A549 (cell line): ENCODE measurements at regions not wholly inside any gene's neighbourhood (a gene's known extent, or its start where the extent isn't known, plus 50 kb on each side); places are given as distances from the start of the nearest gene placed in this dataset.
"Not testable (repeated sequence)": the region's sequence is repeated elsewhere in the genome, so short reads cannot be mapped to it uniquely, and the experiment has no call there.

Source experiments
- ATAC-seq, 2 experiments: fragments of 200-7000 bp in 1 of 2; fragments of >200 bp in 1 of 2; cut with Nextera tagmentation in 1 of 2; cut with Tn5 transposase in 1 of 2; 3 replicates each; pipeline versions ENCODE4 v1.8.0 to v1.9.1; 2018 to 2020; ENCODE audit warnings: mild to moderate bottlenecking in 1 of 2, moderate library complexity in 1 of 2
- CTCF ChIA-PET: fragments of 300-600 bp; sonication (Branson Sonifier 250); formaldehyde crosslinking; extraction: SDS; loops from one replicate; lab custom pipeline; 2021; ENCODE audit warnings: antibody characterized with exemption, inconsistent platforms; lab: Yijun Ruan, JAX
- POLR2A ChIA-PET: fragments of 350-600 bp; formaldehyde crosslinking; extraction: SDS; loops from one replicate; lab custom pipeline; 2021; ENCODE audit warnings: antibody characterized with exemption, inconsistent platforms; lab: Yijun Ruan, JAX
- DNase-seq, 2 experiments: peaks; one replicate each; pipeline versions ENCODE4 v3.0.0 to v3.0.0-alpha.2; 2011 to 2016; ENCODE audit warnings: low read depth in 1 of 2, low spot score in 1 of 2
- FAIRE-seq: peaks from 2 replicates; lab custom pipeline; 2011; peaks lifted over from hg19 to GRCh38; lab: Jason Lieb, UNC
- H3K27ac ChIP-seq, 2 experiments: fragments of >200 bp; sonication (Bioruptor Twin); formaldehyde crosslinking; 3 replicates each; pipeline ENCODE4 v1.5.1; 2016 to 2017
- H3K4me1 ChIP-seq: fragments of >200 bp; sonication (Bioruptor Twin); formaldehyde crosslinking; 3 replicates; pipeline ENCODE4 v1.6.1; 2016
- H3K4me2 ChIP-seq: fragments of >200 bp; sonication (Bioruptor Twin); formaldehyde crosslinking; 3 replicates; pipeline ENCODE4 v1.6.1; 2016
- H3K4me3 ChIP-seq: fragments of >200 bp; sonication (Bioruptor Twin); formaldehyde crosslinking; 3 replicates; pipeline ENCODE4 v1.5.1; 2016
- H3K9me3 ChIP-seq: fragments of >200 bp; sonication (Bioruptor Twin); formaldehyde crosslinking; 3 replicates; pipeline ENCODE4 v1.6.1; 2016
- BHLHE40 ChIP-seq: IDR thresholded peaks from 2 replicates; pipeline ENCODE4 v1.6.1; 2012; ENCODE audit warnings: low read depth, low read length, inconsistent platforms
- CEBPB ChIP-seq, 2 experiments: fragments of >200 bp in 1 of 2; sonication (Bioruptor Twin) in 1 of 2; formaldehyde crosslinking in 1 of 2; IDR thresholded peaks; 2 replicates each; pipeline ENCODE4 v1.6.1; 2012 to 2016
- EP300 ChIP-seq, 2 experiments: fragments of >200 bp; sonication (Bioruptor Twin); formaldehyde crosslinking; IDR thresholded peaks; 2 replicates in 1 of 2; 3 replicates in 1 of 2; pipeline ENCODE4 v1.6.1; 2016 to 2017
- FOSB ChIP-seq: fragments of 250-450 bp; sonication (Bioruptor Pico); IDR thresholded peaks from 2 replicates; pipeline ENCODE4 v1.5.0; 2020; ENCODE audit warnings: mild to moderate bottlenecking, moderate library complexity
- FOXS1 ChIP-seq: fragments of 250-450 bp; sonication (Bioruptor Pico); IDR thresholded peaks from 2 replicates; pipeline ENCODE4 v1.5.0; 2020; ENCODE audit warnings: mild to moderate bottlenecking, moderate library complexity
- HEYL ChIP-seq: fragments of 250-450 bp; sonication (Bioruptor Pico); IDR thresholded peaks from 2 replicates; pipeline ENCODE4 v1.8.0; 2021; ENCODE audit warnings: mild to moderate bottlenecking, moderate library complexity
- HOXA7 ChIP-seq: fragments of 250-450 bp; sonication (Bioruptor Pico); IDR thresholded peaks from 2 replicates; pipeline ENCODE4 v1.5.0; 2020; ENCODE audit warnings: mild to moderate bottlenecking, moderate library complexity
- HOXB13 ChIP-seq: fragments of 250-450 bp; sonication (Bioruptor Pico); IDR thresholded peaks from 2 replicates; pipeline ENCODE4 v1.5.0; 2020; ENCODE audit warnings: low read depth, mild to moderate bottlenecking, moderate library complexity
- HOXB5 ChIP-seq: fragments of 250-450 bp; sonication (Bioruptor Pico); IDR thresholded peaks from 2 replicates; pipeline ENCODE4 v1.5.0; 2020; ENCODE audit warnings: mild to moderate bottlenecking, moderate library complexity
- JUNB ChIP-seq: fragments of >200 bp; sonication (Bioruptor Twin); formaldehyde crosslinking; IDR thresholded peaks from 2 replicates; pipeline ENCODE4 v1.6.1; 2016
- MAFK ChIP-seq: fragments of 450-650 bp; IDR thresholded peaks from 2 replicates; pipeline ENCODE4 v1.6.1; 2014; ENCODE audit not compliant: partially characterized antibody
- POLR2A ChIP-seq: IDR thresholded peaks from 2 replicates; pipeline ENCODE4 v1.6.1; 2012; ENCODE audit warnings: mild to moderate bottlenecking, low read length
- RCOR1 ChIP-seq: fragments of 150-350 bp; IDR thresholded peaks from 2 replicates; pipeline ENCODE4 v1.6.1; 2014; ENCODE audit warnings: antibody characterized with exemption, low read length, low read depth
- SMC3 ChIP-seq: fragments of >200 bp; sonication (Bioruptor Twin); formaldehyde crosslinking; IDR thresholded peaks from 3 replicates; pipeline ENCODE4 v1.6.1; 2018; ENCODE audit warnings: inconsistent platforms
- ZNF302 ChIP-seq: fragments of 250-450 bp; sonication (Bioruptor Pico); IDR thresholded peaks from 2 replicates; pipeline ENCODE4 v1.9.0; 2021; ENCODE audit warnings: inconsistent platforms, mild to moderate bottlenecking, moderate library complexity
- ZSCAN20 ChIP-seq: fragments of 250-450 bp; sonication (Bioruptor Pico); IDR thresholded peaks from 2 replicates; pipeline ENCODE4 v1.8.0; 2022; ENCODE audit warnings: mild to moderate bottlenecking, moderate library complexity
- WGBS: methylation state at CpG from one replicate; pipeline ENCODE4 v1.1.6; 2017; ENCODE audit errors: missing lambda C conversion rate; 5-methylcytosine and 5-hydroxymethylcytosine counted together
- TF ChIP-seq, protein P1 (sequence below): IDR thresholded peaks from 2 replicates; pipeline ENCODE4 v1.6.1; 2012
- TF ChIP-seq, protein P2 (sequence below): fragments of >200 bp; sonication (Bioruptor Twin); formaldehyde crosslinking; IDR thresholded peaks from 3 replicates; pipeline ENCODE4 v1.6.1; 2016

DNA sequence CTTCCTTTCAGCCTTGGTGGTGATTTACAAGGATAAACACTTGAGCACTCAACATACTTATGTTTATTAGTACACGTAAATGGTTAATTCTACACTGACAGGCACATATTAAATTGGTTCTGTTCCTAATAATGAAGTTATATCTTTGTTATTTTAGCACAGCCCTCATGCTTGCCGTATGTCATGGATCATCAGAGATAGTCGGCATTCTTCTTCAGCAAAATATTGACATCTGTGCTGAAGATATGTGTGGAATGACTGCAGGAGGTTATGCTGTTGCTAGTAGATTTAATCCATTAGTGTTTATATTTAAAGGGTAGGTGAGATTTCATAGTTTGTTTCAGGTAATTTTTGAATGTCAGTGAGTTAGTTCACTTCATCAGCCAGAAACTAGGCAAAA lies 73.0 kb upstream of the ACBD5 start:
- DNase-seq, H3K4me1 ChIP-seq, H3K4me3 ChIP-seq, H3K9me3 ChIP-seq, H3K27ac ChIP-seq, ATAC-seq, H3K4me2 ChIP-seq, POLR2A ChIA-PET: not testable (repeated sequence)
- WGBS: 51% methylated on average over 3 of the region's 3 CpGs
- peak; percentile 23 for FAIRE-seq
- CTCF ChIA-PET: interaction anchor here (0.6 kb wide), 1 partner anchor 771 kb away, joined by 3 read pairs; no protein-coding TSS in a partner anchor

DNA sequence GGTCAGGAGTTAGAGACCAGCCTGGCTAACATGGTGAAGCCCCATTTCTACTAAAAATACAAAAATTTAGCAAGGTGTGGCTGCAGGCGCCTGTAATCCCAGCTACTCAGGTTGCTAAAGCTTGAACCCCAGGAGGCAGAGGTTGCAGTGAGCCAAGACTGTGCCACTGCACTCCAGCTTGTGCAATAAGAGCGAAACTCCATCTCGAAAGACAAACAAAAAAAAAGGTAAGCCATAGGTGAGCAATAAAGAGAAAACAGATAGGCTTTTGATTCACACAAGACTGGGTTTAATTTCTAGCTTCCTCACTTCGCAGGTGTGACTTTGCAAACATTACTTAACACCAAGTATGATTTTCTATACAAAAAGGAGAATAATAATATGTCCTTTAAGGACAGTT lies 72.3 kb upstream of the ACBD5 start:
- WGBS: 75% methylated on average over 4 of the region's 4 CpGs
- Histone ChIP-seq H3K4me2 (no peak overlapping the region), H3K27ac (no peak overlapping the region), H3K4me1 (no peaks in the 10 kb centered on the region), H3K4me3 (no peak overlapping the region), H3K9me3 (no peaks in the 10 kb centered on the region)
- ChIA-PET POLR2A (no interaction called here), CTCF (interaction anchor here (0.6 kb wide), 1 partner anchor 770 kb away, joined by 3 read pairs; no protein-coding TSS in a partner anchor)
- ATAC-seq: no peak
- no peak for DNase-seq
- TF ChIP-seq, protein P1, sequence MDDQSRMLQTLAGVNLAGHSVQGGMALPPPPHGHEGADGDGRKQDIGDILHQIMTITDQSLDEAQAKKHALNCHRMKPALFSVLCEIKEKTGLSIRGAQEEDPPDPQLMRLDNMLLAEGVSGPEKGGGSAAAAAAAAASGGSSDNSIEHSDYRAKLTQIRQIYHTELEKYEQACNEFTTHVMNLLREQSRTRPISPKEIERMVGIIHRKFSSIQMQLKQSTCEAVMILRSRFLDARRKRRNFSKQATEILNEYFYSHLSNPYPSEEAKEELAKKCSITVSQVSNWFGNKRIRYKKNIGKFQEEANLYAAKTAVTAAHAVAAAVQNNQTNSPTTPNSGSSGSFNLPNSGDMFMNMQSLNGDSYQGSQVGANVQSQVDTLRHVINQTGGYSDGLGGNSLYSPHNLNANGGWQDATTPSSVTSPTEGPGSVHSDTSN: no peak
- TF ChIP-seq BHLHE40 (no peak), HOXA7 (CRISPR knock-in tag) (no peak), JUNB (no peak), FOXS1 (CRISPR knock-in tag) (no peak), FOSB (no peak), RCOR1 (no peak), EP300 (IDR thresholded peaks at IDR 0.05) (no peak), MAFK (no peak), HOXB5 (CRISPR knock-in tag) (no peak), HOXB13 (CRISPR knock-in tag) (no peak), SMC3 (no peak), POLR2A (no peak), ZSCAN20 (no peak), CEBPB (IDR thresholded peaks at IDR 0.05) (no peak), ZNF302 (CRISPR knock-in tag) (no peak), HEYL (CRISPR knock-in tag) (no peak)
- TF ChIP-seq, protein P2, sequence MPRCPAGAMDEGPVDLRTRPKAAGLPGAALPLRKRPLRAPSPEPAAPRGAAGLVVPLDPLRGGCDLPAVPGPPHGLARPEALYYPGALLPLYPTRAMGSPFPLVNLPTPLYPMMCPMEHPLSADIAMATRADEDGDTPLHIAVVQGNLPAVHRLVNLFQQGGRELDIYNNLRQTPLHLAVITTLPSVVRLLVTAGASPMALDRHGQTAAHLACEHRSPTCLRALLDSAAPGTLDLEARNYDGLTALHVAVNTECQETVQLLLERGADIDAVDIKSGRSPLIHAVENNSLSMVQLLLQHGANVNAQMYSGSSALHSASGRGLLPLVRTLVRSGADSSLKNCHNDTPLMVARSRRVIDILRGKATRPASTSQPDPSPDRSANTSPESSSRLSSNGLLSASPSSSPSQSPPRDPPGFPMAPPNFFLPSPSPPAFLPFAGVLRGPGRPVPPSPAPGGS: no peak
- no peak for FAIRE-seq

DNA sequence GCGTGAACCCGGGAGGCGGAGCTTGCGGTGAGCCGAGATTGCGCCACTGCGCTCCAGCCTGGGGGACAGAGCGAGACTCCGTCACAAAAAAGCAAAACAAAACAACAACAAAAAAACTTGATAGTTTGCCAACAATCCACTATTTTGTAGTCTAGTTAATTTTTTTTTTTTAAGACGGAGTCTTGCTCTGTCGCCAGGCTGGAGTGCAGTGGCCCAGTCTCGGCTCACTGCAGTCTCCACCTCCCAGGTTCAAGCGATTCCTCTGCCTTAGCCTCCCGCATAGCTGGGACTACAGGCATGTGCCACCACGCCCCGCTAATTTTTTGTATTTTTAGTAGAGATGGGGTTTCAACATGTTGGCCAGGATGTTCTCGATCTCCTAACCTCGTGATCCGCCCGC lies 71.2 kb upstream of the ACBD5 start:
- not testable (repeated sequence) for FAIRE-seq

DNA sequence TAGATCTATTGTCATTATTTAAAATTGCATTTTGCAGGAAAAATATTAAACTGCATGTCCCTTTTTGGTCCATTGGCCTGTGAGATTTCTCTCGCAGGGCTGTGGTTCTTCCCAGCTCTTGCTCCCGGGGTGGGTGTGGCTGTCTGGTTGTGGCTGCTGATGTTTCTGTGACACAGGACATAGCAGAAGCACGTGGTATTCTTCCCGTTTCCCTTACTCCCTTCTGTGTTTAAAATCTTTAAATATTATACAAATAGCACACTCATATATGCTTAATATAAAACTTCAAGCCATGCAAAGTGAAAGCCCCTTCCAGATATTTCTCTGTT lies 57.9 kb upstream of the ACBD5 start:
- 26% methylated on average over 4 of the region's 4 CpGs for WGBS
- POLR2A ChIA-PET, DNase-seq, H3K4me3 ChIP-seq, ATAC-seq, FAIRE-seq, H3K27ac ChIP-seq, H3K4me1 ChIP-seq, H3K9me3 ChIP-seq, CTCF ChIA-PET, H3K4me2 ChIP-seq: not testable (repeated sequence)

More for the DNA sequence above, 71.2 kb upstream of the ACBD5 start:
- ATAC-seq, H3K4me2 ChIP-seq, CTCF ChIA-PET, H3K4me1 ChIP-seq, H3K9me3 ChIP-seq, H3K4me3 ChIP-seq, POLR2A ChIA-PET, DNase-seq, H3K27ac ChIP-seq: not testable (repeated sequence)
- WGBS: 89% methylated on average over 20 of the region's 20 CpGs
